GM12878 (cell line): ENCODE measurements at regions not wholly inside any gene's neighbourhood (a gene's known extent, or its start where the extent isn't known, plus 50 kb on each side); places are given as distances from the start of the nearest gene placed in this dataset.

ENCODE experiments used
- ATAC-seq: fragments of 200-7000 bp; cut with Tn5 transposase; 3 replicates; pipeline ENCODE4 v1.9.1; 2020; ENCODE audit warnings: mild to moderate bottlenecking, moderate library complexity
- BruUV-seq: library from RNA; stranded (reverse); fragments of 400-500 nt; replicated peaks from 2 replicates; lab custom pipeline; 2021; lab: Mats Ljungman, UMichigan
- CTCF ChIA-PET: fragments of 300-600 bp; sonication (Branson Sonifier 250); formaldehyde crosslinking; extraction: SDS; loops from one replicate; lab custom pipeline; 2021; ENCODE audit warnings: inconsistent platforms; lab: Yijun Ruan, JAX
- POLR2A ChIA-PET: fragments of 350-600 bp; formaldehyde crosslinking; extraction: SDS; loops from one replicate; lab custom pipeline; 2021; ENCODE audit warnings: inconsistent platforms; lab: Charles Lee
- RAD21 ChIA-PET: fragments of 300-600 bp; sonication (Branson Sonifier 250); formaldehyde crosslinking; loops from one replicate; lab custom pipeline; 2023; ENCODE audit warnings: antibody characterized with exemption; ENCODE audit not compliant: unreplicated experiment; lab: Charles Lee
- SMC1A ChIA-PET: fragments of 300-600 bp; sonication (Branson Sonifier 250); formaldehyde crosslinking; loops from one replicate; lab custom pipeline; 2023; ENCODE audit not compliant: unreplicated experiment, uncharacterized antibody; lab: Charles Lee
- DNase-seq: peaks from one replicate; pipeline ENCODE4 v3.0.0-alpha.2; 2011; ENCODE audit warnings: low read depth, low spot score
- FAIRE-seq: peaks from 3 replicates; lab custom pipeline; 2011; peaks lifted over from hg19 to GRCh38; lab: Jason Lieb, UNC
- H2AFZ ChIP-seq: 2 replicates; pipeline ENCODE4 v1.6.0; 2011; ENCODE audit warnings: low read depth, low read length, control low read depth; ENCODE audit not compliant: control insufficient read depth
- H3K27ac ChIP-seq: 2 replicates; pipeline ENCODE4 v1.5.1; 2011; ENCODE audit warnings: control low read depth; ENCODE audit not compliant: control insufficient read depth, insufficient read depth
- H3K27me3 ChIP-seq, 2 experiments: replicated peaks in 1 of 2; 2 replicates each; pipeline versions ENCODE4 v1.6.0 to v1.6.1; 2011; ENCODE audit warnings: low read length in 1 of 2; ENCODE audit not compliant: control insufficient read depth in 2 of 2, insufficient read depth in 2 of 2
- H3K36me3 ChIP-seq, 2 experiments: 2 replicates each; pipeline ENCODE4 v1.5.1; 2011; ENCODE audit warnings: low read length in 1 of 2; ENCODE audit not compliant: control insufficient read depth in 2 of 2, insufficient read depth in 2 of 2
- H3K4me1 ChIP-seq: 2 replicates; pipeline ENCODE4 v1.6.1; 2011; ENCODE audit warnings: mild to moderate bottlenecking, low read length, moderate library complexity, mixed read lengths; ENCODE audit not compliant: control insufficient read depth, insufficient read depth
- H3K4me2 ChIP-seq: 2 replicates; pipeline ENCODE4 v1.6.0; 2011; ENCODE audit warnings: control low read depth; ENCODE audit not compliant: control insufficient read depth, insufficient read depth
- H3K4me3 ChIP-seq: fragments of 200-600 bp; sonication (generic); 2 replicates; pipeline ENCODE4 v1.5.1; 2016
- H3K79me2 ChIP-seq: 2 replicates; pipeline ENCODE4 v1.6.0; 2011; ENCODE audit warnings: low read length; ENCODE audit not compliant: control insufficient read depth, insufficient read depth
- H3K9ac ChIP-seq: 2 replicates; pipeline ENCODE4 v1.8.0; 2011; ENCODE audit warnings: low read length, control low read depth, mixed read lengths; ENCODE audit not compliant: control insufficient read depth, insufficient read depth
- H3K9me3 ChIP-seq: replicated peaks from 3 replicates; pipeline ENCODE4 v1.5.1; 2011; ENCODE audit warnings: mild to moderate bottlenecking, low read length; ENCODE audit not compliant: control insufficient read depth, insufficient read depth
- H4K20me1 ChIP-seq: 2 replicates; pipeline ENCODE4 v1.6.0; 2011; ENCODE audit not compliant: control insufficient read depth, insufficient read depth
- EGR1 ChIP-seq, 2 experiments: IDR thresholded peaks; 1 replicate in 1 of 2; 2 replicates in 1 of 2; pipeline ENCODE4 v1.6.1; 2011 to 2012; ENCODE audit warnings: low read depth in 2 of 2, low read length in 2 of 2, borderline replicate concordance in 1 of 2, mild to moderate bottlenecking in 1 of 2, moderate library complexity in 1 of 2
- MTA3 ChIP-seq: IDR thresholded peaks from 2 replicates; pipeline ENCODE4 v1.6.1; 2012; ENCODE audit warnings: low read length, inconsistent platforms, borderline replicate concordance
- RCOR1 ChIP-seq: conservative IDR thresholded peaks from 2 replicates; pipeline ENCODE4 v1.6.1; 2012; ENCODE audit warnings: low read depth, low read length, improper control_type of control experiment
- SUPT20H ChIP-seq: IDR thresholded peaks from 2 replicates; pipeline ENCODE4 v1.6.1; 2011; ENCODE audit warnings: low read depth, mild to moderate bottlenecking, low read length, moderate library complexity, borderline replicate concordance; ENCODE audit not compliant: control insufficient read depth
- TBL1XR1 ChIP-seq: IDR thresholded peaks from 2 replicates; pipeline ENCODE4 v1.6.1; 2012; ENCODE audit warnings: low read depth, low read length, improper control_type of control experiment
- WGBS: methylation state at CpG from one replicate; pipeline ENCODE4 v1.1.6; 2016; ENCODE audit warnings: low lambda C conversion rate; ENCODE audit not compliant: insufficient replicate concordance, insufficient coverage; ENCODE audit errors: missing lambda C conversion rate; 5-methylcytosine and 5-hydroxymethylcytosine counted together
- in situ Hi-C: fragments of 300-500 bp; cut with MboI; formaldehyde crosslinking; loops from 9 replicates; pipeline ENCODE4 v1.14.3; 2018; ENCODE audit warnings: mixed read lengths
- intact Hi-C: fragments of 100-400 bp; cut with micrococcal nuclease; formaldehyde crosslinking; loops from one replicate; pipeline ENCODE4 v1.14.2; 2022; ENCODE audit not compliant: unreplicated experiment
- TF ChIP-seq, protein P1 (sequence below): IDR thresholded peaks from 2 replicates; pipeline ENCODE4 v1.6.1; 2011; ENCODE audit warnings: borderline replicate concordance, low read depth, mild to moderate bottlenecking, moderate library complexity, mixed read lengths, low read length; ENCODE audit not compliant: insufficient read depth; ENCODE audit errors: extremely low read length
- TF ChIP-seq, protein P2 (sequence below): IDR thresholded peaks from 2 replicates; pipeline ENCODE4 v1.6.1; 2012; ENCODE audit warnings: low read length, inconsistent platforms
- TF ChIP-seq, protein P3 (sequence below): fragments of 450-650 bp; formaldehyde crosslinking; IDR thresholded peaks from 2 replicates; pipeline ENCODE4 v1.4.0; 2020; ENCODE audit warnings: mild to moderate bottlenecking, moderate library complexity
- TF ChIP-seq, protein P4 (sequence below), 3 experiments: IDR thresholded peaks in 2 of 3; conservative IDR thresholded peaks in 1 of 3; 2 replicates each; pipeline ENCODE4 v1.5.1; 2011; ENCODE audit warnings: low read depth in 3 of 3, low read length in 3 of 3, mild to moderate bottlenecking in 3 of 3, control low read depth in 2 of 3, moderate library complexity in 2 of 3, inconsistent platforms in 1 of 3, mixed read lengths in 1 of 3; ENCODE audit not compliant: control insufficient read depth in 2 of 3, insufficient read depth in 1 of 3; ENCODE audit errors: extremely low read depth in 1 of 3

GRCh38 chr7:3150027-3150426 is 106.4 kb upstream of the CARD11 start:
- CTCF ChIA-PET = interaction anchor here (0.7 to 4.0 kb wide), 3 partner anchors 84 to 285 kb away, joined by 3 to 20 read pairs (median 4); no protein-coding TSS in a partner anchor
- no peak for ATAC-seq
- Histone ChIP-seq H3K9ac (no peak overlapping the region), H3K9me3 (no peaks in the 10 kb centered on the region), H3K4me1 (no peaks in the 10 kb centered on the region)
- WGBS = 46% methylated on average over 7 of the region's 8 CpGs
- TF ChIP-seq, protein P1, sequence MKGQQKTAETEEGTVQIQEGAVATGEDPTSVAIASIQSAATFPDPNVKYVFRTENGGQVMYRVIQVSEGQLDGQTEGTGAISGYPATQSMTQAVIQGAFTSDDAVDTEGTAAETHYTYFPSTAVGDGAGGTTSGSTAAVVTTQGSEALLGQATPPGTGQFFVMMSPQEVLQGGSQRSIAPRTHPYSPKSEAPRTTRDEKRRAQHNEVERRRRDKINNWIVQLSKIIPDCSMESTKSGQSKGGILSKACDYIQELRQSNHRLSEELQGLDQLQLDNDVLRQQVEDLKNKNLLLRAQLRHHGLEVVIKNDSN = no peak
- no peak for TF ChIP-seq SUPT20H
- TF ChIP-seq TBL1XR1 = no peak
- TF ChIP-seq, protein P2, sequence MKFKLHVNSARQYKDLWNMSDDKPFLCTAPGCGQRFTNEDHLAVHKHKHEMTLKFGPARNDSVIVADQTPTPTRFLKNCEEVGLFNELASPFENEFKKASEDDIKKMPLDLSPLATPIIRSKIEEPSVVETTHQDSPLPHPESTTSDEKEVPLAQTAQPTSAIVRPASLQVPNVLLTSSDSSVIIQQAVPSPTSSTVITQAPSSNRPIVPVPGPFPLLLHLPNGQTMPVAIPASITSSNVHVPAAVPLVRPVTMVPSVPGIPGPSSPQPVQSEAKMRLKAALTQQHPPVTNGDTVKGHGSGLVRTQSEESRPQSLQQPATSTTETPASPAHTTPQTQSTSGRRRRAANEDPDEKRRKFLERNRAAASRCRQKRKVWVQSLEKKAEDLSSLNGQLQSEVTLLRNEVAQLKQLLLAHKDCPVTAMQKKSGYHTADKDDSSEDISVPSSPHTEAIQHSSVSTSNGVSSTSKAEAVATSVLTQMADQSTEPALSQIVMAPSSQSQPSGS = no peak
- no peak for TF ChIP-seq MTA3
- no peak for TF ChIP-seq EGR1 (IDR thresholded peaks at IDR 0.05; ENCODE audit: borderline replicate concordance in 1 of 2, low read depth in 2 of 2, low read length in 2 of 2)
- TF ChIP-seq, protein P3, sequence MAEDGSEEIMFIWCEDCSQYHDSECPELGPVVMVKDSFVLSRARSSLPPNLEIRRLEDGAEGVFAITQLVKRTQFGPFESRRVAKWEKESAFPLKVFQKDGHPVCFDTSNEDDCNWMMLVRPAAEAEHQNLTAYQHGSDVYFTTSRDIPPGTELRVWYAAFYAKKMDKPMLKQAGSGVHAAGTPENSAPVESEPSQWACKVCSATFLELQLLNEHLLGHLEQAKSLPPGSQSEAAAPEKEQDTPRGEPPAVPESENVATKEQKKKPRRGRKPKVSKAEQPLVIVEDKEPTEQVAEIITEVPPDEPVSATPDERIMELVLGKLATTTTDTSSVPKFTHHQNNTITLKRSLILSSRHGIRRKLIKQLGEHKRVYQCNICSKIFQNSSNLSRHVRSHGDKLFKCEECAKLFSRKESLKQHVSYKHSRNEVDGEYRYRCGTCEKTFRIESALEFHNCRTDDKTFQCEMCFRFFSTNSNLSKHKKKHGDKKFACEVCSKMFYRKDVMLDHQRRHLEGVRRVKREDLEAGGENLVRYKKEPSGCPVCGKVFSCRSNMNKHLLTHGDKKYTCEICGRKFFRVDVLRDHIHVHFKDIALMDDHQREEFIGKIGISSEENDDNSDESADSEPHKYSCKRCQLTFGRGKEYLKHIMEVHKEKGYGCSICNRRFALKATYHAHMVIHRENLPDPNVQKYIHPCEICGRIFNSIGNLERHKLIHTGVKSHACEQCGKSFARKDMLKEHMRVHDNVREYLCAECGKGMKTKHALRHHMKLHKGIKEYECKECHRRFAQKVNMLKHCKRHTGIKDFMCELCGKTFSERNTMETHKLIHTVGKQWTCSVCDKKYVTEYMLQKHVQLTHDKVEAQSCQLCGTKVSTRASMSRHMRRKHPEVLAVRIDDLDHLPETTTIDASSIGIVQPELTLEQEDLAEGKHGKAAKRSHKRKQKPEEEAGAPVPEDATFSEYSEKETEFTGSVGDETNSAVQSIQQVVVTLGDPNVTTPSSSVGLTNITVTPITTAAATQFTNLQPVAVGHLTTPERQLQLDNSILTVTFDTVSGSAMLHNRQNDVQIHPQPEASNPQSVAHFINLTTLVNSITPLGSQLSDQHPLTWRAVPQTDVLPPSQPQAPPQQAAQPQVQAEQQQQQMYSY (CRISPR knock-in tag) = no peak
- TF ChIP-seq, protein P4, sequence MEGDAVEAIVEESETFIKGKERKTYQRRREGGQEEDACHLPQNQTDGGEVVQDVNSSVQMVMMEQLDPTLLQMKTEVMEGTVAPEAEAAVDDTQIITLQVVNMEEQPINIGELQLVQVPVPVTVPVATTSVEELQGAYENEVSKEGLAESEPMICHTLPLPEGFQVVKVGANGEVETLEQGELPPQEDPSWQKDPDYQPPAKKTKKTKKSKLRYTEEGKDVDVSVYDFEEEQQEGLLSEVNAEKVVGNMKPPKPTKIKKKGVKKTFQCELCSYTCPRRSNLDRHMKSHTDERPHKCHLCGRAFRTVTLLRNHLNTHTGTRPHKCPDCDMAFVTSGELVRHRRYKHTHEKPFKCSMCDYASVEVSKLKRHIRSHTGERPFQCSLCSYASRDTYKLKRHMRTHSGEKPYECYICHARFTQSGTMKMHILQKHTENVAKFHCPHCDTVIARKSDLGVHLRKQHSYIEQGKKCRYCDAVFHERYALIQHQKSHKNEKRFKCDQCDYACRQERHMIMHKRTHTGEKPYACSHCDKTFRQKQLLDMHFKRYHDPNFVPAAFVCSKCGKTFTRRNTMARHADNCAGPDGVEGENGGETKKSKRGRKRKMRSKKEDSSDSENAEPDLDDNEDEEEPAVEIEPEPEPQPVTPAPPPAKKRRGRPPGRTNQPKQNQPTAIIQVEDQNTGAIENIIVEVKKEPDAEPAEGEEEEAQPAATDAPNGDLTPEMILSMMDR (IDR thresholded peaks at IDR 0.05 in 2 of 3, conservative IDR thresholded peaks at IDR 0.05 in 1 of 3; ENCODE audit: control insufficient read depth in 2 of 3, extremely low read depth in 1 of 3, insufficient read depth in 1 of 3, low read depth in 3 of 3, low read length in 3 of 3) = no peak
- TF ChIP-seq RCOR1 = no peak
- TF ChIP-seq, all 136 proteins: peak for 0
- no peaks in the 10 kb centered on the region for H3K79me2 ChIP-seq
- H3K27ac ChIP-seq = no peak overlapping the region
- no peak overlapping the region for H2AFZ ChIP-seq
- no peaks in the 10 kb centered on the region for H4K20me1 ChIP-seq
- intact Hi-C loops = loop anchor here (10.0 kb wide), 1 partner anchor 485 kb away; no protein-coding TSS in a partner anchor
- DNase-seq (no peak), FAIRE-seq (no peak)
- H3K4me3 ChIP-seq = no peak overlapping the region
- RAD21 ChIA-PET = no interaction called here
- SMC1A ChIA-PET = interaction anchor here (1.6 to 2.6 kb wide), 2 partner anchors 63 to 84 kb away, joined by 4 to 22 read pairs; no protein-coding TSS in a partner anchor
- no peak overlapping the region for H3K4me2 ChIP-seq
- H3K27me3 ChIP-seq = no peaks in the 10 kb centered on the region
- H3K36me3 ChIP-seq = no peaks in the 10 kb centered on the region
- no TSS peak for BruUV-seq
- POLR2A ChIA-PET = no interaction called here
- in situ Hi-C loops = no loop called here
